IMR-90 (cell line): ENCODE measurements at regions not wholly inside any gene's neighbourhood (a gene's known extent, or its start where the extent isn't known, plus 50 kb on each side); places are given as distances from the start of the nearest gene placed in this dataset.

Experiments used
- BHLHE40 ChIP-seq: fragments of 150-350 bp; IDR thresholded peaks from 2 replicates; pipeline ENCODE4 v1.6.1; 2016; ENCODE audit warnings: mild to moderate bottlenecking, low read depth, low read length
- CEBPB ChIP-seq: IDR thresholded peaks from 2 replicates; pipeline ENCODE4 v1.6.1; 2012; ENCODE audit warnings: low read depth, low read length, improper control_type of control experiment
- CTCF ChIP-seq: conservative IDR thresholded peaks from 2 replicates; pipeline ENCODE4 v1.5.1; 2012; ENCODE audit warnings: mild to moderate bottlenecking, low read depth, low read length, improper control_type of control experiment
- MAFK ChIP-seq: IDR thresholded peaks from 2 replicates; pipeline ENCODE4 v1.6.1; 2012; ENCODE audit warnings: low read depth, low read length, improper control_type of control experiment
- MAZ ChIP-seq: IDR thresholded peaks from 2 replicates; pipeline ENCODE4 v1.6.1; 2012; ENCODE audit warnings: low read depth, mild to moderate bottlenecking, low read length, improper control_type of control experiment, moderate library complexity, borderline replicate concordance
- POLR2A ChIP-seq: IDR thresholded peaks from 2 replicates; pipeline ENCODE4 v1.6.1; 2012; ENCODE audit warnings: mild to moderate bottlenecking, low read depth, low read length
- RAD21 ChIP-seq: IDR thresholded peaks from 2 replicates; pipeline ENCODE4 v1.6.1; 2012; ENCODE audit warnings: low read length, improper control_type of control experiment
- RFX5 ChIP-seq: IDR thresholded peaks from 2 replicates; pipeline ENCODE4 v1.8.0; 2012; ENCODE audit warnings: low read depth, mild to moderate bottlenecking, low read length, moderate library complexity
- SMC3 ChIP-seq: fragments of 150-350 bp; IDR thresholded peaks from 2 replicates; pipeline ENCODE4 v1.6.1; 2016; ENCODE audit warnings: low read depth, mild to moderate bottlenecking, antibody characterized with exemption, low read length, moderate library complexity
- USF2 ChIP-seq: fragments of 150-350 bp; IDR thresholded peaks from 2 replicates; pipeline ENCODE4 v1.6.1; 2017; ENCODE audit warnings: mild to moderate bottlenecking, antibody characterized with exemption, low read length, low read depth
- TF ChIP-seq, protein P1 (sequence below): fragments of 150-350 bp; IDR thresholded peaks from 2 replicates; pipeline ENCODE4 v1.6.1; 2016; ENCODE audit warnings: low read depth, mild to moderate bottlenecking, low read length, moderate library complexity, borderline replicate concordance

- TF ChIP-seq MAFK (no peak), CTCF (no peak), POLR2A (no peak), RAD21 (no peak), CEBPB (no peak), SMC3 (no peak), USF2 (no peak), RFX5 (no peak), BHLHE40 (no peak), MAZ (no peak)
- TF ChIP-seq, protein P1, sequence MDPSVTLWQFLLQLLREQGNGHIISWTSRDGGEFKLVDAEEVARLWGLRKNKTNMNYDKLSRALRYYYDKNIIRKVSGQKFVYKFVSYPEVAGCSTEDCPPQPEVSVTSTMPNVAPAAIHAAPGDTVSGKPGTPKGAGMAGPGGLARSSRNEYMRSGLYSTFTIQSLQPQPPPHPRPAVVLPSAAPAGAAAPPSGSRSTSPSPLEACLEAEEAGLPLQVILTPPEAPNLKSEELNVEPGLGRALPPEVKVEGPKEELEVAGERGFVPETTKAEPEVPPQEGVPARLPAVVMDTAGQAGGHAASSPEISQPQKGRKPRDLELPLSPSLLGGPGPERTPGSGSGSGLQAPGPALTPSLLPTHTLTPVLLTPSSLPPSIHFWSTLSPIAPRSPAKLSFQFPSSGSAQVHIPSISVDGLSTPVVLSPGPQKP = no peak
Observed at GRCh38 chr2:138928374-138929021, 148.3 kb upstream of the NXPH2 start.
